Thyroid gland (tissue), 4 donors: ENCODE measurements at regions not wholly inside any gene's neighbourhood (a gene's known extent, or its start where the extent isn't known, plus 50 kb on each side); places are given as distances from the start of the nearest gene placed in this dataset.

ENCODE experiments used
- POLR2A ChIP-seq, 2 donors: fragments of 450-650 bp; IDR thresholded peaks; one replicate each; pipeline ENCODE4 v1.6.1; 2017; ENCODE audit warnings: antibody characterized with exemption in 2 of 2, mild to moderate bottlenecking in 2 of 2, moderate library complexity in 1 of 2
- TF ChIP-seq, protein P1 (sequence below), 6 experiments: fragments of 200-600 bp in 3 of 6; fragments of 450-650 bp in 3 of 6; sonication (generic) in 3 of 6; IDR thresholded peaks; one replicate each; pipeline ENCODE4 v1.5.1; 2016 to 2019; ENCODE audit warnings: antibody characterized with exemption in 6 of 6, mild to moderate bottlenecking in 2 of 6, inconsistent platforms in 1 of 6, moderate library complexity in 1 of 6

DNA sequence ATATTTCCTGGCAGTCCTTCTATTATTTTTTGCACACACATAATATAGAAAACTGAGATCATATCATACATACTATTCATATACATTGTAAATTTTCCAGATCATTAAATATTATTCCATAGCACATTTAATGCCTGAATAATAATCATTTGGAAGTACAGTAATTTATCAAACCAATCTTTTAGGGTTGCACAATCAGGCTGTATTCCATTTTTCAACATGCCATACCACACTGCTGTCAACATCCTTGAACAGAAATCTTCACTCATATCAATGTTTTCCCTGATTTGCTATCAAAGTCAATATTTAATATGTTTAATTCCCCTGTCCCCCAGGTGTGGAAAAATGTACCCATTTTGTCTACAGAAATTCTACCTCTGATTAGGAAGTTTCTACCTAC is 122.7 kb upstream of the ADGRF1 start:
- TF ChIP-seq, protein P1, sequence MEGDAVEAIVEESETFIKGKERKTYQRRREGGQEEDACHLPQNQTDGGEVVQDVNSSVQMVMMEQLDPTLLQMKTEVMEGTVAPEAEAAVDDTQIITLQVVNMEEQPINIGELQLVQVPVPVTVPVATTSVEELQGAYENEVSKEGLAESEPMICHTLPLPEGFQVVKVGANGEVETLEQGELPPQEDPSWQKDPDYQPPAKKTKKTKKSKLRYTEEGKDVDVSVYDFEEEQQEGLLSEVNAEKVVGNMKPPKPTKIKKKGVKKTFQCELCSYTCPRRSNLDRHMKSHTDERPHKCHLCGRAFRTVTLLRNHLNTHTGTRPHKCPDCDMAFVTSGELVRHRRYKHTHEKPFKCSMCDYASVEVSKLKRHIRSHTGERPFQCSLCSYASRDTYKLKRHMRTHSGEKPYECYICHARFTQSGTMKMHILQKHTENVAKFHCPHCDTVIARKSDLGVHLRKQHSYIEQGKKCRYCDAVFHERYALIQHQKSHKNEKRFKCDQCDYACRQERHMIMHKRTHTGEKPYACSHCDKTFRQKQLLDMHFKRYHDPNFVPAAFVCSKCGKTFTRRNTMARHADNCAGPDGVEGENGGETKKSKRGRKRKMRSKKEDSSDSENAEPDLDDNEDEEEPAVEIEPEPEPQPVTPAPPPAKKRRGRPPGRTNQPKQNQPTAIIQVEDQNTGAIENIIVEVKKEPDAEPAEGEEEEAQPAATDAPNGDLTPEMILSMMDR (IDR thresholded peaks at IDR 0.05): no peak
- no peak for TF ChIP-seq POLR2A (IDR thresholded peaks at IDR 0.05)
